ENCODE measurements at regions not wholly inside any gene's neighbourhood (a gene's known extent, or its start where the extent isn't known, plus 50 kb on each side); places are given as distances from the start of the nearest gene placed in this dataset.

GRCh38 chr15:70324001-70324974 lies 226.6 kb upstream of the TLE3 start:
- DNase-seq (ENCODE audit: low spot score), result no peak

GRCh38 chr15:70323111-70323851 lies 225.6 kb upstream of the TLE3 start:
- no peak for DNase-seq (ENCODE audit: low spot score)

- DNase-seq (ENCODE audit: low spot score), result no peak
These were observed 224.4 kb upstream of the TLE3 start for GRCh38 chr15:70322051-70322668.

- DNase-seq (ENCODE audit: low spot score), result no peak
These were observed 223.6 kb upstream of the TLE3 start for GRCh38 chr15:70321172-70321819.

GRCh38 chr15:70320482-70320881 lies 222.8 kb upstream of the TLE3 start:
- DNase-seq (ENCODE audit: low spot score), result no peak

GRCh38 chr15:70320077-70320476 lies 222.4 kb upstream of the TLE3 start:
- DNase-seq (ENCODE audit: low spot score), result no peak

GRCh38 chr15:70319466-70319865 lies 221.7 kb upstream of the TLE3 start:
- no peak for DNase-seq (ENCODE audit: low spot score)

- DNase-seq (ENCODE audit: low spot score), result no peak
These were observed 221.1 kb upstream of the TLE3 start for GRCh38 chr15:70318594-70319465.

GRCh38 chr15:70316059-70316600 lies 218.4 kb upstream of the TLE3 start:
- DNase-seq (ENCODE audit: low spot score), result no peak

- no peak for DNase-seq (ENCODE audit: low spot score)
These were observed 217.7 kb upstream of the TLE3 start for GRCh38 chr15:70315431-70315830.

- no peak for DNase-seq (ENCODE audit: low spot score)
These were observed 217.0 kb upstream of the TLE3 start for GRCh38 chr15:70314688-70315087.

GRCh38 chr15:70314018-70314354 lies 216.3 kb upstream of the TLE3 start:
- DNase-seq (ENCODE audit: low spot score), result no peak

- no peak for DNase-seq (ENCODE audit: low spot score)
These were observed 215.6 kb upstream of the TLE3 start for GRCh38 chr15:70313099-70314017.

GRCh38 chr15:70311821-70312220 lies 214.1 kb upstream of the TLE3 start:
- DNase-seq (ENCODE audit: low spot score), result no peak

GRCh38 chr15:70309716-70310115 lies 212.0 kb upstream of the TLE3 start:
- DNase-seq (ENCODE audit: low spot score), result no peak

GRCh38 chr15:70308735-70309434 lies 211.2 kb upstream of the TLE3 start:
- DNase-seq (ENCODE audit: low spot score), result no peak

- no peak for DNase-seq (ENCODE audit: low spot score)
These were observed 210.5 kb upstream of the TLE3 start for GRCh38 chr15:70308011-70308734.

GRCh38 chr15:70306582-70306981 lies 208.9 kb upstream of the TLE3 start:
- DNase-seq (ENCODE audit: low spot score), result no peak

- DNase-seq (ENCODE audit: low spot score), result no peak
These were observed 208.4 kb upstream of the TLE3 start for GRCh38 chr15:70306081-70306480.
